GM19043 (cell line): ENCODE measurements at regions not wholly inside any gene's neighbourhood (a gene's known extent, or its start where the extent isn't known, plus 50 kb on each side); places are given as distances from the start of the nearest gene placed in this dataset.
A peak's percentile ranks its signal among the peaks of the same experiment; 100 is the strongest.
"Not testable (repeated sequence)": the region's sequence is repeated elsewhere in the genome, so short reads cannot be mapped to it uniquely, and the experiment has no call there.

ENCODE experiments used
- ATAC-seq: cut with Tn5 transposase; IDR thresholded peaks from one replicate; pipeline ENCODE4 v1.9.1; 2021; ENCODE audit warnings: low read depth; ENCODE audit not compliant: unreplicated experiment

DNA sequence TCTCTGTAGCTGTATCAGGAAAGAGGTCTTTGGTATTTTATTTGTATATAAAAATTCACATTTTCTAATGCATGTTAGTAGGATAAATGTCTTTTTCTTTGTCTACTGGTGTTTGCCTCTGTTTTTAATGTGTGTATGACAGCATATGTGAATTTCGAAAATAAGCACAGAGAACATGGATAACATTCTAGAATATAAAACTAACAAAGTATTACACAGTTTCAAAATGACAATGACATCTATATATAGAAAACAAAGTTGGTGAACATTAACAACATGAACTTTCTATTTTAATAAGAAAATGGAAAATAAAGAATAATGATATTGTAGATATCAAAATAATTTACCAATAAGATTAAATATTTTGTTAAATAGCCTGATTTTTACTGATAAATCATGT lies 608.0 kb downstream of the COL12A1 start:
- peak; percentile 39 for ATAC-seq

DNA sequence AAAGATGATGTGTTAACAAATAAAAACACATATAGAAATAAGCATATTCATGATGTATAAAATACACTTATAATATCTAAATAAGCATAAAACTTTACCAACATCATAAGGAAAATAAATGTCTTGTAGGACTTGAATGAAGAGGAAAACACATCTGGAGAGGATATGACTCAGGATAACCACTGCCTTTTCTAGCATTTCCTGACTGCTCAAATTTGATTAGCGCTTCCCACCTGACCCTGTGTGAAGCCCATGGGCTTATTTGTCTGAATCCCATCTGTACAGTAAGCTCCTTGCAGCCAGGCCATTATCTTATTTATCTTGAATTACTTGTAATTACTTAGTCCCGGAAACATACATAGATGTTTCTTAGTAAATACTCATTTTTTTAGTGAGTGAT lies 608.6 kb downstream of the COL12A1 start:
- ATAC-seq: no peak

- no peak for ATAC-seq
Measured at GRCh38 chr6:74596588-74596987, 609.3 kb downstream of the COL12A1 start.

GRCh38 chr6:74594350-74594749 lies 611.5 kb downstream of the COL12A1 start:
- not testable (repeated sequence) for ATAC-seq

DNA sequence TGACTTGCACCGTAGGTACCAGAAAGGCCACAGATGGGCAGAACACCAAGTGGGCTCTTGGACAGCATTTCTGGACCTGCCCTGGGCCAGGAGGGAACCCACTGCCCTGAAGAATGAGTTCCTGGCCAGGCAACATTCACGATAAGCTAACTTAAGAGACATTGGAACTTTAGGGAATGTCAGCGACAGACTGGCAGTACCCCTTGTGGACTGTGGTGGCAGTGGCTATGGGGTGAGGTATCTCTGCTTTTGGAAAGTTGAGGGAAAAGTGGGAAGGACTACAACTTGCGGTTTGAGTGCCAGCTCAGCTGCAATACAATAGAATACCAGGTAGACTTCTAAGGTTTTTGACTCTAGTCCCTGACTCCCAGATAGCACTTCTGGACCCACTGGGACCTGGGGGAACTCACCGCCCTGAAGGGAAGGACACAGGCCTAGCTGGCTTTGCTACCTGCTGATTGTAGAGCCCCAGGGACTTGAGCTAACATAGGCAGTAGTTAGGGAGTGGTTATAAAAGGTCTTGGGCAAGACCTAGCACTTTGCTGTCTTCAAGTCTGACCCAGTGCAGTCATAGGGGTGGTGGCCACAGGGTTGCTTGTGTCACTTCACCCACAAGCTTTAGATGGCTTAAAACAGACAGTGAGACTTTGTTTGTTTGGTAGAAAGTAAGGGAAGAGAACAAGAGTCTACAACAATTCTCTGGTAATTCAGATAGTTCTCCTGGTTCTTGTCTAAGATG lies 617.6 kb downstream of the COL12A1 start:
- no peak for ATAC-seq

DNA sequence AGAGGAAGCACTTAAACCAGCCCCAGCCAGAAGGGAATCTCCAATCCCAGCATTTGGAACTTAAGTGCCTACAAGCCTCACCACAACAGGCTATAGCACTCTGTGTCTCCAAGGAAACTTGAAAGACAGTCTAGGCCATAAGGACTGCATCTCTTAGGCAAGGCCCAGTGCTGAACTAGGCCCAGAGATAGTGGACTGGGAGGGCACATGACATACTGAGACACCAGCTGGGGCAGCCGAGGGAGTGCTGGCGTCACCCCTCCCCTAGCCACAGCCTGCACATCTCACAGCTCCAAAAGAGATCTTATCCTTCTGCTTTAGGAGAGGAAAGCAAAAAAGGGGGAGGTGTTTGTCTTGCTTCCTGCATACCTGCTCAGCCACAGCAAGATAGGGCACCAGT lies 618.5 kb downstream of the COL12A1 start:
- no peak for ATAC-seq

GRCh38 chr6:74585753-74586152 lies 620.1 kb downstream of the COL12A1 start:
- ATAC-seq: no peak

DNA sequence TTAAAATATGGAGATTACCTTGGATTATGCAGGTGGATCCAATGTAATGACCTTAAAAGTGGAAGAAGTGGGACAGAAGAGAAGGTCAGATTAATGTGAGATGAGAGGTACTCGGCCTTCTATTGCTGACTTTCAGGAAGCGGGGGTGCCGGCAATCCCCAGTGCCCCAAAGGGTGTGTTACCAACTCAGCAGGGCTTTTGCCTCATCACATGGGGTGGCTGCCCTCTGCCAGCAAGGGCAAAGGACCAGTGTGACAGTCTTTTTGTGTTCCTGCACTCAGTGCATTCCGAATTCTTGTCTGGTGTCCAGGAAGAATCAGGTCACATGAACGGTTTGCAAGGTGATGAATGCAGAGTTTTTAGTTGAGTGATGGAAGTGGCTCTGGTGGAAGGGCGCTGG lies 624.2 kb downstream of the COL12A1 start:
- no peak for ATAC-seq

DNA sequence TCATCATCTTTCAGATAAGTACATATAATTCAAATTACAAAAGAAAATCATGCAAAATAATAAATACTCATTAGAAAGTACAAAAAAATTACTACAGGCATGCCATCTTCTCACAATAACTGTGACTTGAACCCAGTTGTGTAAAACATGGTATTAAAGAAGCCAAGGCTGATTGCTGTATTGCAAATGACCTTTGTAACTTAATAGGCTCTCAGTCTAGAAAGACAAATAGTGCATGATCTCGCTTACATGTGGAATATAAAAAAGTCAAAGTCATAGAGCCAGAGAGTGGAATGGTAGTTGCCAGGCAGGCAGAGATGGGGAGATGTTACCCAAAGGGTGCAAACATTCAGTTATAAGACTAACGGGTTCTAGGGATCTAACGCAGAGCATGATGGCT lies 626.1 kb downstream of the COL12A1 start:
- ATAC-seq: no peak

DNA sequence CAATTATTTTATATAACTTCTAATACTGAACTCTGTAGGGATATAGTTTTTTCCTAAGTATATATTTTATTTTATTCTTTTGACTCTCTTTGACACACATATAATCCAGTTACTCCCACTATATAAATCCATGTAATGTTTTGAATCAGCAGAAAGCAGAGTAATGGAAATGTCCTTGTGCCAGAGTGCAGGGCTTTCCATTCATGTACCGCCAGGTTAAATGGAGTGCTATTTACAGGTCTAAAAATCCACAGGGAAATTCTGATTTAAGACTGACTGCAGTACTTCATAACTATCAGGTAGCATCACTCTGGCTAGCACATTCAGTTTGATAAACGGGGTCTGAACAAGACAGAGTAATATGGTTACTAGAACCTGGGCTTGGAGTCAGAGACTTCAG lies 626.8 kb downstream of the COL12A1 start:
- no peak for ATAC-seq

DNA sequence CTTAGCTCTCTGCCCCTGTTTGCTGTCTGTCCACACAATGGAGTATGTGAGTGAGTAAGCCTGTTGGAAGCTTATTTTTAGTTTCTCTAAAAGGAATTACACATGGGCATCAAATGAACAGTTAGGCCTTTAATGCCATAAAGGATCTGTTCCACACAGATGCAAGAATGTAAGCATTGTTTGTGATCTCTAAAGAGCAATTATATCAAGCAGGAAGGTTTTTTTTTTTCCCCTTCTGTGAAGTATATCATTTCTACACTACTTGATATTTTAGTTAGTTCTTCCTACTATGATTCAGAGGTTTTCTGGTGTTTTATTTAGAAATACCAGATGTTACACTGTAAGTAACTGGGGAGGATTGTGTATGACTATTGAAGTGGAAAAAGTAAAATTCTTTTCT lies 627.5 kb downstream of the COL12A1 start:
- peak; percentile 28 for ATAC-seq

DNA sequence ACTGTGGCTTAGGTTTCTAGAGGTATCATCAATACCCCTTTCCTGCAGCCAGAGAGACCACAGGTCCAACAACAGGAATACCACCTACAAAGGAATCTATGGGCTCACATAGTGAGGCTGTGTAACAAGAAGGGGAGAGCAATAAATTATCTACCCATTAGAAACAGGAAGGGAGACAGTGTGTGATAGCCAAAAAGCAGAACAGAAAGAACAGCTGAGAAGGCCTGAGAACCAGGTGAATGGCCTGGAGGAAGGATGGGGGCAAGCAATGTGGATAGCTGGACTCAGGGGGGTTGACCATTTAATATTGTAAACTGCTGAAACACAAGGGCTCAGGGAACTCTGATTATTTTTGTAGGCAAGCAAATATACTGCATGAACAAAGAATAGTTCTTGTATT lies 628.2 kb downstream of the COL12A1 start:
- peak; percentile 92 for ATAC-seq

GRCh38 chr6:74574794-74575193 lies 631.1 kb downstream of the COL12A1 start:
- ATAC-seq: peak; percentile 30

DNA sequence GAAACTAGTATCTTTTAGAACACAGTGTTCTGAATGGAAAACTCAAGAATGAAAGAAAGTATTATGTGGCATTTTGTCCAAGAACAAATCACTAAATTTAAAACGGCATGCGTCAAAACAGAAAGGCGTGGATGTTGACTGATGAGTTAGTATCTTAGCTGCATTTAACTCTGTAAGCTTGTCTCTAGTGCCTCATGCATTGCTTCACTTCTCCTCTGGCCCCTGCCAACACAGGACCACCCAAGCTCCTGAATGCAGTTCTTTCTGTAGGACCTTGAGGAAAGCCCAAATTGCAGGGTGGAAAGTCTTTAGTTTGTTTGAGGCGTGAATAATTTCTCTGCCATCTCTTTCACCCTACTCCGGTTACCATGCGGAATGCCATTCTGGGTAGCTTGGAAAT lies 632.2 kb downstream of the COL12A1 start:
- no peak for ATAC-seq

DNA sequence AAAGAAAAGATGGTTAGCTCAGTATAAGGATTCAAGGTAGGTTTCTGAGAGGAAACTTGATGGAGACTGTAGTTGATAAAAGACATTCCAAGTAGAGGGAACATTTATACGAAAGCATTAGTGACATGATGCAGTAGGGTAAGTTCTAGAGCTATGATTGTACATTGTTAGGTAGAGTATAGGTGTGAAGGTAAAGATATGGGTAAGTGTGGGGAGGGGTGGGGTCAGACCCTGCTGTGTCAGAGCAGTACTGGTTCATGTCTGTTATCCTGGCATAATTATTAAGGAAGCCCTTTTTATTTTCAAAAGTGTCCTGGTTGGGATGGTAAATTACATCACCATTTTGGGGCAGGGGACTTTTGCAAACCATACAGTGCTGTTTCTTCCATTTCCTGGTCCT lies 635.8 kb downstream of the COL12A1 start:
- no peak for ATAC-seq

- ATAC-seq: no peak
Measured at GRCh38 chr6:74568861-74569260, 637.0 kb downstream of the COL12A1 start.

GRCh38 chr6:74567923-74568290 lies 637.9 kb downstream of the COL12A1 start:
- ATAC-seq: not testable (repeated sequence)

DNA sequence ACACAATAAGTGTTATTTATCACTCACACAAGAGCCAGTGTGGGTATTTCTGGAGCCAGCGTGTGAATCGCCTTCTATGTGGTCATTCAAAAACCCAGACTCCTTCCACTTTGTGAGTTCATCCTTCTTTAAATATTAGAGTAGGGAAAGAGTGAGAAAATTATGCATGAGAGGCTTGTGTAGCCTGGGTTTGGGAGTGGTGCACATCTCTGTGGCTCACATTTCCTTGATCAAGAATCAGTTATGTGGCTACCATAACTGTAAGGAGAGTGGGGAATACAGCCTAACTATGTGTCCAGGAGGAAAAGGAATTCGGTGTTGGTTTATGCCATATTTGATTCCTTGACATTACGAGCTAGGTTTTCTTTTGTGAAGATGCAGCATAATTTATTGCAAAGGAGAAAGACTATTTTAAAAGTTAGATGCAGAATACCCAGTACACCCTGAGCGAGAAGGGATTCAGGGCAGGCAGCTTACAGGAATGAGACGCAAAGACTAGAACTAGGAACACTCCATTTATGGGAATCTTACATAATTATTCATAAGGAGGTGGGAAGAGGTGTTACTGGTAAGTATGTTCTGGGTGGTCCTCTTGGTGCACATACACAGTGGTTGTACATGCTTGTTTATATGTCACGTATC lies 638.5 kb downstream of the COL12A1 start:
- ATAC-seq: no peak

DNA sequence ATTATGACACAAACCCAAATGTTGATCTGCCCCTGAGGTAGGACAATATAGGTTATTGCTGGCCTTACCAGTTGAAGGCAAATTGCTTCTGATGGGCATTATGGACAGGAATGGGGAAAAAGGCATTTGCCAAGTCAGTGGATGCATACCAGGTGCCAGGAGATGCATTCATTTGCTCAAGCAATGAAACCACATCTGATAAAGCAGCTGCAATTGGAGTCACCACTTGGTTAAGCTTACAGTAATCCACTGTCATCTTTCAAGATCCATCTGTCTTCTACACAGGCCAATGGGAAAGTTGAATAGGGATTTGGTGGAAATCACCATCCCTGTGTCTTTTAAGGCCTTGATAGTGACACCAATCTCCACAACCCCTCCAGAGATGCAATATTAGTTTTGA lies 648.6 kb downstream of the COL12A1 start:
- ATAC-seq: no peak

GRCh38 chr6:74554041-74554440 lies 651.8 kb downstream of the COL12A1 start:
- ATAC-seq: no peak

DNA sequence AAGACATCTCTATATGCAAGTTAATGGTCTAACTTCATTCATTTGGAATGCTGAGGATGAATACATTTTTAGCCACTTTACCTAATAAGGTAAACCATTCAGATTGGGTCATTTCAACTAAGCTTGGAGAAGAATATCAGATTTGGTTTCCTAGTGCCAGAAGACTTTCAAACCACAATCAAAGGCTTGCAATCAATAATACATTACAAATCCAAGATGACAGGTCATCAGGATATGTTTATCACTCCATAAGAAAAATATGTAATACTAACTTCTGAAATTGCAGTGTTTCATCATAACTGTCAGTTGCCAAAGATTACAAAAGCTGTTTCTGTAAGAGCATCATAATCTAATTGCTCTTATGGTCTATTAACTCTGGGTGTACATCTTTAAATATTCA lies 654.0 kb downstream of the COL12A1 start:
- ATAC-seq: no peak

- no peak for ATAC-seq
Measured at GRCh38 chr6:74550821-74551220, 655.0 kb downstream of the COL12A1 start.
